ENCODE measurements at regions not wholly inside any gene's neighbourhood (a gene's known extent, or its start where the extent isn't known, plus 50 kb on each side); places are given as distances from the start of the nearest gene placed in this dataset.

- peaks cover 22% of the 10 kb centered on the region for H3K4me1 ChIP-seq (ENCODE audit: insufficient read depth, low read length)
- no peak for FAIRE-seq
- H4K20me1 ChIP-seq (ENCODE audit: insufficient read depth, low read length): no peaks in the 10 kb centered on the region
- peak overlapping the region; percentile 67 for H3K9ac ChIP-seq (ENCODE audit: low read length)
- peak overlapping the region; percentile 77 for H3K4me2 ChIP-seq (ENCODE audit: low read length)
- H3K36me3 ChIP-seq (ENCODE audit: insufficient read depth, low read length): no peaks in the 10 kb centered on the region
- TF ChIP-seq CTCF (IDR thresholded peaks at IDR 0.05; ENCODE audit: insufficient read depth, low read depth, low read length): no peak
- TF ChIP-seq EZH2 (IDR thresholded peaks at IDR 0.05; ENCODE audit: insufficient read depth, low read length): no peak
- peaks cover 4% of the 10 kb centered on the region for H3K9me3 ChIP-seq (ENCODE audit: insufficient read depth, low read depth, low read length)
- no peaks in the 10 kb centered on the region for H3K27me3 ChIP-seq (ENCODE audit: insufficient read depth, low read length)
- H3K27ac ChIP-seq (ENCODE audit: low read depth, low read length): peak overlapping the region; percentile 85
- H2AFZ ChIP-seq (ENCODE audit: low read depth, low read length): peak overlapping the region; percentile 27
- peak overlapping the region; percentile 22 for H3K4me3 ChIP-seq (ENCODE audit: insufficient read depth, low read depth, low read length)
- peaks cover 5% of the 10 kb centered on the region for H3K9me3 Mint-ChIP-seq (ENCODE audit: unreplicated experiment)
- H3K4me3 Mint-ChIP-seq (ENCODE audit: unreplicated experiment): no peak overlapping the region
- H3K27me3 Mint-ChIP-seq (ENCODE audit: low read depth, unreplicated experiment): no peaks in the 10 kb centered on the region
- DNase-seq (ENCODE audit: low read depth): no peak
- H3K27ac Mint-ChIP-seq (ENCODE audit: unreplicated experiment): peak overlapping the region; percentile 88
- peaks cover 27% of the 10 kb centered on the region for H3K4me1 Mint-ChIP-seq (ENCODE audit: low read depth, unreplicated experiment)
- H3K36me3 Mint-ChIP-seq (ENCODE audit: low read depth, unreplicated experiment): no peaks in the 10 kb centered on the region
- H3K79me2 ChIP-seq (ENCODE audit: insufficient read depth, low read length): no peaks in the 10 kb centered on the region
Measured at GRCh38 chr1:244273262-244273844, 178.4 kb downstream of the ADSS2 start.

- peak overlapping the region; percentile 31 for H3K4me3 ChIP-seq (ENCODE audit: insufficient read depth, low read depth, low read length)
- H3K27me3 Mint-ChIP-seq (ENCODE audit: low read depth, unreplicated experiment): no peaks in the 10 kb centered on the region
- H3K9me3 Mint-ChIP-seq (ENCODE audit: unreplicated experiment): peaks cover 5% of the 10 kb centered on the region
- no peaks in the 10 kb centered on the region for H3K36me3 Mint-ChIP-seq (ENCODE audit: low read depth, unreplicated experiment)
- no peaks in the 10 kb centered on the region for H3K79me2 ChIP-seq (ENCODE audit: insufficient read depth, low read length)
- no peaks in the 10 kb centered on the region for H3K36me3 ChIP-seq (ENCODE audit: insufficient read depth, low read length)
- H3K4me3 Mint-ChIP-seq (ENCODE audit: unreplicated experiment): no peak overlapping the region
- peak overlapping the region; percentile 88 for H3K27ac Mint-ChIP-seq (ENCODE audit: unreplicated experiment)
- H3K9me3 ChIP-seq (ENCODE audit: insufficient read depth, low read depth, low read length): peaks cover 4% of the 10 kb centered on the region
- TF ChIP-seq CTCF (IDR thresholded peaks at IDR 0.05; ENCODE audit: insufficient read depth, low read depth, low read length): no peak
- no peak for TF ChIP-seq EZH2 (IDR thresholded peaks at IDR 0.05; ENCODE audit: insufficient read depth, low read length)
- H4K20me1 ChIP-seq (ENCODE audit: insufficient read depth, low read length): no peaks in the 10 kb centered on the region
- peak overlapping the region; percentile 67 for H3K9ac ChIP-seq (ENCODE audit: low read length)
- H3K4me1 Mint-ChIP-seq (ENCODE audit: low read depth, unreplicated experiment): peaks cover 27% of the 10 kb centered on the region
- peak; percentile 100 for DNase-seq (ENCODE audit: low read depth)
- H3K4me1 ChIP-seq (ENCODE audit: insufficient read depth, low read length): peaks cover 22% of the 10 kb centered on the region
- no peaks in the 10 kb centered on the region for H3K27me3 ChIP-seq (ENCODE audit: insufficient read depth, low read length)
- FAIRE-seq: peak; percentile 86
- H3K4me2 ChIP-seq (ENCODE audit: low read length): peak overlapping the region; percentile 77
- H2AFZ ChIP-seq (ENCODE audit: low read depth, low read length): peak overlapping the region; percentile 27
- H3K27ac ChIP-seq (ENCODE audit: low read depth, low read length): peak overlapping the region; percentile 85
Measured at GRCh38 chr1:244273845-244274619, 177.7 kb downstream of the ADSS2 start.

DNA sequence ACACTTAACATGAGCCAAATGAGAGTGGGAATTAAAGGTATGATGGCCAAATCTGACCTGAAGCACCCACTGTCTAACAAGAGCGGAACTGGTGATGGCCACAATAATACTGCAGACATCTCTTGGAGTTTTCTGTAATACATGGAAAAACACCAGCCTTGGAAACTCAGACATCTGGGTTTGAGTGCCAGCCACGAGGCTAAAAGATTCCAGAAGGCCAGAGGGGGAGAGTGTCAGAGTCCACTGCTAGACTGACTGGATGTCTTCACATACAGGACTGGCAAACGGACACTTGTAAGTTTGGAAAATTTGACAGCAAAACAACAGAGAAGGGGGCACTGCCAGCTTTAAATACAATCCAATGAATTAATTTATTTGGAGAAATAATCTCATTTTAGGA is 175.1 kb downstream of the ADSS2 start:
- no peaks in the 10 kb centered on the region for H4K20me1 ChIP-seq (ENCODE audit: insufficient read depth, low read length)
- H3K9me3 ChIP-seq (ENCODE audit: insufficient read depth, low read depth, low read length): no peaks in the 10 kb centered on the region
- H3K27ac Mint-ChIP-seq (ENCODE audit: unreplicated experiment): peak overlapping the region; percentile 15
- no peak overlapping the region for H3K9ac ChIP-seq (ENCODE audit: low read length)
- no peaks in the 10 kb centered on the region for H3K36me3 Mint-ChIP-seq (ENCODE audit: low read depth, unreplicated experiment)
- peaks cover 22% of the 10 kb centered on the region for H3K4me1 ChIP-seq (ENCODE audit: insufficient read depth, low read length)
- TF ChIP-seq CTCF (IDR thresholded peaks at IDR 0.05; ENCODE audit: insufficient read depth, low read depth, low read length) (no peak), EZH2 (IDR thresholded peaks at IDR 0.05; ENCODE audit: insufficient read depth, low read length) (no peak)
- no peak overlapping the region for H3K4me3 ChIP-seq (ENCODE audit: insufficient read depth, low read depth, low read length)
- H3K4me2 ChIP-seq (ENCODE audit: low read length): no peak overlapping the region
- H3K9me3 Mint-ChIP-seq (ENCODE audit: unreplicated experiment): no peaks in the 10 kb centered on the region
- no peaks in the 10 kb centered on the region for H3K27me3 ChIP-seq (ENCODE audit: insufficient read depth, low read length)
- H3K79me2 ChIP-seq (ENCODE audit: insufficient read depth, low read length): no peaks in the 10 kb centered on the region
- no peaks in the 10 kb centered on the region for H3K27me3 Mint-ChIP-seq (ENCODE audit: low read depth, unreplicated experiment)
- peaks cover 27% of the 10 kb centered on the region for H3K4me1 Mint-ChIP-seq (ENCODE audit: low read depth, unreplicated experiment)
- DNase-seq (ENCODE audit: low read depth): no peak
- no peaks in the 10 kb centered on the region for H3K36me3 ChIP-seq (ENCODE audit: insufficient read depth, low read length)
- H2AFZ ChIP-seq (ENCODE audit: low read depth, low read length): no peak overlapping the region
- H3K27ac ChIP-seq (ENCODE audit: low read depth, low read length): no peak overlapping the region
- H3K4me3 Mint-ChIP-seq (ENCODE audit: unreplicated experiment): no peak overlapping the region
- no peak for FAIRE-seq
